K562 (cell line): ENCODE measurements at regions not wholly inside any gene's neighbourhood (a gene's known extent, or its start where the extent isn't known, plus 50 kb on each side); places are given as distances from the start of the nearest gene placed in this dataset.
A peak's percentile ranks its signal among the peaks of the same experiment; 100 is the strongest.

ENCODE experiments used
- ATAC-seq: fragments of 200-7000 bp; cut with Tn5 transposase; 3 replicates; pipeline ENCODE4 v1.9.1; 2020; ENCODE audit warnings: moderate library complexity
- BruUV-seq: library from RNA; stranded (reverse); fragments of 400-500 nt; replicated peaks from 2 replicates; lab custom pipeline; 2021; lab: Mats Ljungman, UMichigan
- CTCF ChIA-PET: fragments of 300-600 bp; formaldehyde crosslinking; extraction: SDS; loops from one replicate; lab custom pipeline; 2021; ENCODE audit warnings: low intra/inter-chr PET ratio; lab: Yijun Ruan, JAX
- POLR2A ChIA-PET: fragments of 300-600, 350-650 bp; sonication (Branson Sonifier 250); formaldehyde crosslinking; extraction: SDS; loops from one replicate; lab custom pipeline; 2021; ENCODE audit warnings: antibody characterized with exemption, inconsistent platforms; lab: Yijun Ruan, JAX
- DNase-seq, 4 experiments: peaks; one replicate each; pipeline versions ENCODE4 v3.0.0 to v3.0.0-alpha.2; 2011 to 2018; ENCODE audit warnings: low spot score in 3 of 4, mixed read lengths in 3 of 4; ENCODE audit errors: extremely low read depth in 1 of 4
- FAIRE-seq: peaks from 2 replicates; lab custom pipeline; 2011; peaks lifted over from hg19 to GRCh38; lab: Jason Lieb, UNC
- H2AFZ ChIP-seq: 2 replicates; pipeline ENCODE4 v1.6.0; 2011; ENCODE audit warnings: low read depth, low read length, control low read depth, inconsistent platforms
- H3K27ac ChIP-seq: fragments of 200-600 bp; 3 replicates; pipeline ENCODE4 v1.8.0; 2011; ENCODE audit warnings: low read depth, mild to moderate bottlenecking, control low read depth, inconsistent platforms, low read length, moderate library complexity, mixed read lengths; ENCODE audit errors: extremely low read depth
- H3K27me3 ChIP-seq, 2 experiments: fragments of 300-600 bp in 1 of 2; 2 replicates in 1 of 2; 3 replicates in 1 of 2; pipeline versions ENCODE4 v1.6.0 to v1.8.0; 2011; ENCODE audit warnings: inconsistent platforms in 2 of 2, low read length in 2 of 2, mild to moderate bottlenecking in 1 of 2, mixed read lengths in 1 of 2, moderate library complexity in 1 of 2; ENCODE audit not compliant: control insufficient read depth in 2 of 2, insufficient read depth in 2 of 2
- H3K36me3 ChIP-seq: fragments of 300-600 bp; 3 replicates; pipeline ENCODE4 v1.8.0; 2011; ENCODE audit warnings: mild to moderate bottlenecking, low read length, inconsistent platforms; ENCODE audit not compliant: control insufficient read depth, insufficient read depth
- H3K4me1 ChIP-seq, 2 experiments: fragments of 200-600 bp in 1 of 2; replicated peaks in 1 of 2; 2 replicates in 1 of 2; 3 replicates in 1 of 2; pipeline versions ENCODE4 v1.5.1 to v1.8.0; 2011; ENCODE audit warnings: inconsistent platforms in 2 of 2, low read length in 2 of 2, mild to moderate bottlenecking in 1 of 2, mixed read lengths in 1 of 2, moderate library complexity in 1 of 2; ENCODE audit not compliant: control insufficient read depth in 2 of 2, insufficient read depth in 2 of 2
- H3K4me2 ChIP-seq: 2 replicates; pipeline ENCODE4 v1.6.1; 2011; ENCODE audit warnings: low read length, control low read depth, inconsistent platforms, mixed read lengths; ENCODE audit not compliant: insufficient read depth
- H3K4me3 ChIP-seq: fragments of 200-600 bp; sonication (generic), shearing (Covaris generic); 2 replicates; pipeline ENCODE4 v1.5.1; 2016; ENCODE audit warnings: control low read depth, inconsistent platforms
- H3K79me2 ChIP-seq: fragments of 200-600 bp; 3 replicates; pipeline ENCODE4 v1.8.0; 2011; ENCODE audit warnings: low read length, inconsistent platforms; ENCODE audit not compliant: control insufficient read depth, insufficient read depth
- H3K9ac ChIP-seq, 2 experiments: 2 replicates each; pipeline versions ENCODE4 v1.6.0 to v1.6.1; 2011; ENCODE audit warnings: low read depth in 2 of 2, low read length in 2 of 2, control low read depth in 1 of 2, inconsistent platforms in 1 of 2, mild to moderate bottlenecking in 1 of 2, mixed read lengths in 1 of 2; ENCODE audit not compliant: insufficient read depth in 1 of 2
- H3K9me1 ChIP-seq: one replicate; pipeline ENCODE4 v1.6.0; 2011; ENCODE audit warnings: inconsistent platforms, mild to moderate bottlenecking, low read length, moderate library complexity; ENCODE audit not compliant: control insufficient read depth, insufficient read depth
- H3K9me3 ChIP-seq: replicated peaks from 2 replicates; pipeline ENCODE4 v1.5.1; 2011; ENCODE audit warnings: low read depth, low read length, inconsistent platforms; ENCODE audit not compliant: control insufficient read depth, insufficient read depth
- H4K20me1 ChIP-seq: replicated peaks from 2 replicates; pipeline ENCODE4 v1.6.1; 2011; ENCODE audit warnings: low read length, inconsistent platforms, mixed read lengths; ENCODE audit not compliant: control insufficient read depth, insufficient read depth
- CHD2 ChIP-seq: IDR thresholded peaks from 2 replicates; pipeline ENCODE4 v1.6.1; 2011; ENCODE audit warnings: low read depth, low read length
- CREB5 ChIP-seq: fragments of 250-450 bp; sonication (Bioruptor Pico); IDR thresholded peaks from 2 replicates; pipeline ENCODE4 v1.5.0; 2020; ENCODE audit warnings: mild to moderate bottlenecking
- CTCF ChIP-seq, 3 experiments: IDR thresholded peaks in 2 of 3; conservative IDR thresholded peaks in 1 of 3; 2 replicates each; pipeline ENCODE4 v1.5.1; 2011 to 2012; ENCODE audit warnings: low read length in 3 of 3, mild to moderate bottlenecking in 3 of 3, control low read depth in 2 of 3, improper control_type of control experiment in 1 of 3, inconsistent platforms in 1 of 3, low read depth in 1 of 3, mixed read lengths in 1 of 3, moderate library complexity in 1 of 3; ENCODE audit not compliant: insufficient read depth in 2 of 3
- DEAF1 ChIP-seq: fragments of 450-650 bp; formaldehyde crosslinking; IDR thresholded peaks from 2 replicates; pipeline ENCODE4 v1.4.0; 2020; ENCODE audit warnings: mild to moderate bottlenecking, moderate library complexity
- ELF1 ChIP-seq: fragments of 200-800 bp; sonication (Bioruptor generic); IDR thresholded peaks from 2 replicates; pipeline ENCODE4 v1.6.1; 2016; ENCODE audit warnings: missing genetic modification characterization, missing compliant biosample characterization
- KDM2B ChIP-seq: fragments of 250-450 bp; sonication (Bioruptor Pico); IDR thresholded peaks from 2 replicates; pipeline ENCODE4 v1.8.0; 2021; ENCODE audit warnings: mild to moderate bottlenecking, moderate library complexity
- NONO ChIP-seq, 2 experiments: fragments of 200-400 bp in 1 of 2; fragments of 450-650 bp in 1 of 2; formaldehyde crosslinking in 1 of 2; IDR thresholded peaks; 2 replicates each; pipeline ENCODE4 v1.6.1; 2017; ENCODE audit warnings: low read depth in 2 of 2, mild to moderate bottlenecking in 2 of 2, moderate library complexity in 2 of 2, low read length in 1 of 2
- RAD21 ChIP-seq, 2 experiments: fragments of 250-450 bp in 1 of 2; fragments of 450-650 bp in 1 of 2; sonication (Bioruptor Pico) in 1 of 2; formaldehyde crosslinking in 1 of 2; IDR thresholded peaks in 1 of 2; conservative IDR thresholded peaks in 1 of 2; 2 replicates each; pipeline versions ENCODE4 v1.4.0 to v1.8.0; 2020 to 2022; ENCODE audit warnings: mild to moderate bottlenecking in 2 of 2, moderate library complexity in 1 of 2
- RFX1 ChIP-seq: fragments of 450-650 bp; IDR thresholded peaks from 2 replicates; pipeline ENCODE4 v1.6.1; 2016; ENCODE audit warnings: mild to moderate bottlenecking, moderate library complexity
- SMC3 ChIP-seq: conservative IDR thresholded peaks from 2 replicates; pipeline ENCODE4 v1.6.1; 2011; ENCODE audit warnings: low read depth, low read length, improper control_type of control experiment; ENCODE audit not compliant: insufficient read depth
- ZNF175 ChIP-seq: fragments of 200-800 bp; sonication (Bioruptor generic); IDR thresholded peaks from 2 replicates; pipeline ENCODE4 v1.6.1; 2016; ENCODE audit warnings: low read depth, mild to moderate bottlenecking, missing genetic modification characterization, missing compliant biosample characterization
- ZNF639 ChIP-seq, 2 experiments: fragments of 200-800 bp in 1 of 2; sonication (Bioruptor generic) in 1 of 2; sonication (generic) in 1 of 2; formaldehyde crosslinking in 1 of 2; IDR thresholded peaks in 1 of 2; conservative IDR thresholded peaks in 1 of 2; 2 replicates each; pipeline versions ENCODE4 v1.5.0 to v1.6.1; 2016 to 2020; ENCODE audit warnings: missing compliant biosample characterization in 1 of 2, missing genetic modification characterization in 1 of 2, missing genetic modification reagents in 1 of 2
- WGBS: fragments of 100-300 bp; shearing (Covaris generic); methylation state at CpG from one replicate; pipeline ENCODE4 v1.1.6; 2016; ENCODE audit warnings: low coverage, mixed read lengths; ENCODE audit not compliant: insufficient coverage; ENCODE audit errors: missing lambda C conversion rate; 5-methylcytosine and 5-hydroxymethylcytosine counted together
- in situ Hi-C: fragments of 300-500 bp; cut with MboI; formaldehyde crosslinking; loops from 4 replicates; pipeline ENCODE4 v1.15.0; 2018; ENCODE audit warnings: inconsistent platforms, mixed read lengths
- intact Hi-C: fragments of 100-400 bp; cut with micrococcal nuclease; formaldehyde crosslinking; loops from 2 replicates; pipeline ENCODE4 v1.14.2; 2022

GRCh38 chr13:111474136-111475002, 153.9 kb downstream of the TEX29 start:
- Histone ChIP-seq H3K79me2 (no peaks in the 10 kb centered on the region), H3K27me3 (peaks cover 0 to 25% of the 10 kb centered on the region in 2 experiments; a peak in 3 of 5 replicates), H3K4me3 (no peak overlapping the region), H3K4me2 (no peak overlapping the region), H3K4me1 (no peaks in the 10 kb centered on the region), H4K20me1 (no peaks in the 10 kb centered on the region), H3K27ac (no peak overlapping the region), H3K9ac (no peak overlapping the region), H3K9me3 (no peaks in the 10 kb centered on the region), H3K36me3 (no peaks in the 10 kb centered on the region), H2AFZ (no peak overlapping the region), H3K9me1 (no peaks in the 10 kb centered on the region)
- ChIA-PET CTCF (interaction anchor here (1.5 kb wide), 1 partner anchor 969 kb away, joined by 6 read pairs; no protein-coding TSS in a partner anchor), POLR2A (interaction anchor here (1.1 kb wide), 1 partner anchor 972 kb away, joined by 3 read pairs; no protein-coding TSS in a partner anchor)
- 12% methylated on average over 21 of the region's 23 CpGs for WGBS
- peak; percentile 23 for FAIRE-seq
- ATAC-seq, result peak; percentile 77
- in situ Hi-C loops (loop anchor here (10.0 to 25.0 kb wide), 2 partner anchors 970 to 1138 kb away; no protein-coding TSS in a partner anchor), intact Hi-C loops (loop anchor here (10.0 kb wide), 1 partner anchor 1130 kb away; no protein-coding TSS in a partner anchor)
- DNase-seq, result peak; percentile 17 to 57 (median 24)
- BruUV-seq, result no TSS peak
- TF ChIP-seq CTCF (IDR thresholded peaks at IDR 0.05 in 2 of 3, conservative IDR thresholded peaks at IDR 0.05 in 1 of 3; ENCODE audit: insufficient read depth in 2 of 3, low read depth in 1 of 3, low read length in 3 of 3) (peak; percentile 42 to 59 (median 56); a peak in 5 of 6 replicates), DEAF1 (CRISPR knock-in tag) (0 out of 2 replicates have a peak, but pooled peaks have one; percentile 21), ZNF175 (CRISPR knock-in tag) (no peak), KDM2B (CRISPR knock-in tag) (no peak), CREB5 (CRISPR knock-in tag) (no peak), CHD2 (no peak), NONO (IDR thresholded peaks at IDR 0.05; ENCODE audit: low read depth in 2 of 2, low read length in 1 of 2) (no peak), RFX1 (no peak), SMC3 (peak; percentile 36), ELF1 (tag) (no peak), ZNF639 (CRISPR knock-in tag; conservative IDR thresholded peaks at IDR 0.05 in 1 of 2, IDR thresholded peaks at IDR 0.05 in 1 of 2) (no peak), RAD21 (CRISPR knock-in tag; conservative IDR thresholded peaks at IDR 0.05 in 1 of 2, IDR thresholded peaks at IDR 0.05 in 1 of 2) (peak; percentile 49 to 54)
